ENCODE measurements at regions not wholly inside any gene's neighbourhood (a gene's known extent, or its start where the extent isn't known, plus 50 kb on each side); places are given as distances from the start of the nearest gene placed in this dataset.

DNA sequence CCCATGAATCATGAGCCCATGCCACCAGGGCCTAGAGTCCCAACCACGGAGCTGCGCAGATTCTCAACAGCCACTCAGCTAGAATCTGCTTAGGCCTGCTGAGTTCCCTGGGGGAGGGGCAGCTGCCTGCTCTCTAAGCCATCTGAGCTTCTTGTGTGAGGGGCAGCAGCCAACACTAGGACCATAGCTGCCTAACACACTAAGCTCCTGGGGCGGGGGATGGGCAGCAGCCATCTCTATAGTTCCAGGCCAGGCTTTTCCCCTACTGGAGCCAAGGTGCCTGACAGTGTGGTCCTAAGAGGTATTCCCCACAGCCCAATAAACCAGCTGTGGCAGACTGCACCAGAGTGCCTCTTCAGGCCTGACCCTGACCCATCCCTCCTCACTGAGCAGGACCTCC lies 255.9 kb upstream of the ACO1 start:
- TF ChIP-seq, protein P1, sequence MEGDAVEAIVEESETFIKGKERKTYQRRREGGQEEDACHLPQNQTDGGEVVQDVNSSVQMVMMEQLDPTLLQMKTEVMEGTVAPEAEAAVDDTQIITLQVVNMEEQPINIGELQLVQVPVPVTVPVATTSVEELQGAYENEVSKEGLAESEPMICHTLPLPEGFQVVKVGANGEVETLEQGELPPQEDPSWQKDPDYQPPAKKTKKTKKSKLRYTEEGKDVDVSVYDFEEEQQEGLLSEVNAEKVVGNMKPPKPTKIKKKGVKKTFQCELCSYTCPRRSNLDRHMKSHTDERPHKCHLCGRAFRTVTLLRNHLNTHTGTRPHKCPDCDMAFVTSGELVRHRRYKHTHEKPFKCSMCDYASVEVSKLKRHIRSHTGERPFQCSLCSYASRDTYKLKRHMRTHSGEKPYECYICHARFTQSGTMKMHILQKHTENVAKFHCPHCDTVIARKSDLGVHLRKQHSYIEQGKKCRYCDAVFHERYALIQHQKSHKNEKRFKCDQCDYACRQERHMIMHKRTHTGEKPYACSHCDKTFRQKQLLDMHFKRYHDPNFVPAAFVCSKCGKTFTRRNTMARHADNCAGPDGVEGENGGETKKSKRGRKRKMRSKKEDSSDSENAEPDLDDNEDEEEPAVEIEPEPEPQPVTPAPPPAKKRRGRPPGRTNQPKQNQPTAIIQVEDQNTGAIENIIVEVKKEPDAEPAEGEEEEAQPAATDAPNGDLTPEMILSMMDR (IDR thresholded peaks at IDR 0.05; ENCODE audit: low read depth, low read length): no peak
- TF ChIP-seq EZH2phosphoT487 (IDR thresholded peaks at IDR 0.05; ENCODE audit: low read depth): no peak
